Smooth muscle cell (in vitro differentiated cells): ENCODE measurements at regions not wholly inside any gene's neighbourhood (a gene's known extent, or its start where the extent isn't known, plus 50 kb on each side); places are given as distances from the start of the nearest gene placed in this dataset.

Experiments used
- DNase-seq: peaks from one replicate; lab custom pipeline; 2025; ENCODE audit not compliant: unreplicated experiment; lab: John Stamatoyannopoulos, UW
- H2AFZ ChIP-seq: fragments of 200-600 bp; sonication (generic); 2 replicates; pipeline ENCODE4 v1.6.0; 2016; ENCODE audit warnings: antibody characterized with exemption, low read depth, mild to moderate bottlenecking
- H3F3A ChIP-seq: fragments of 200-600 bp; sonication (generic); 2 replicates; pipeline ENCODE4 v1.6.0; 2017; ENCODE audit warnings: antibody characterized with exemption, low read depth
- H3K27ac ChIP-seq: fragments of 200-600 bp; sonication (generic); 2 replicates; pipeline ENCODE4 v1.5.1; 2016; ENCODE audit warnings: low read depth, mild to moderate bottlenecking
- H3K27me3 ChIP-seq: fragments of 200-600 bp; sonication (generic); 2 replicates; pipeline ENCODE4 v1.6.1; 2016; ENCODE audit warnings: low read depth, mild to moderate bottlenecking
- H3K36me3 ChIP-seq: fragments of 200-600 bp; sonication (generic); 2 replicates; pipeline ENCODE4 v1.5.1; 2016; ENCODE audit warnings: low read depth
- H3K4me1 ChIP-seq: fragments of 200-600 bp; sonication (generic); 2 replicates; pipeline ENCODE4 v1.5.1; 2016; ENCODE audit warnings: low read depth
- H3K4me2 ChIP-seq: fragments of 200-600 bp; sonication (generic); 2 replicates; pipeline ENCODE4 v1.6.0; 2016; ENCODE audit warnings: mild to moderate bottlenecking
- H3K4me3 ChIP-seq: fragments of 200-600 bp; sonication (generic); 2 replicates; pipeline ENCODE4 v1.5.1; 2016; ENCODE audit warnings: mild to moderate bottlenecking
- H3K79me2 ChIP-seq: fragments of 200-600 bp; sonication (generic); 2 replicates; pipeline ENCODE4 v1.6.0; 2016; ENCODE audit warnings: low read depth, mild to moderate bottlenecking
- H3K9ac ChIP-seq: fragments of 200-600 bp; sonication (generic); 2 replicates; pipeline ENCODE4 v1.6.0; 2016; ENCODE audit warnings: low read depth
- H3K9me3 ChIP-seq: fragments of 200-600 bp; sonication (generic); replicated peaks from 2 replicates; pipeline ENCODE4 v1.5.1; 2016; ENCODE audit warnings: low read depth
- H4K20me1 ChIP-seq: fragments of 200-600 bp; sonication (generic); 2 replicates; pipeline ENCODE4 v1.6.0; 2016; ENCODE audit warnings: low read depth
- WGBS: methylation state at CpG from one replicate; pipeline ENCODE4 v1.1.7; 2016; ENCODE audit warnings: low lambda C conversion rate; 5-methylcytosine and 5-hydroxymethylcytosine counted together
- TF ChIP-seq, protein P1 (sequence below): fragments of 200-600 bp; sonication (generic); IDR thresholded peaks from 2 replicates; pipeline ENCODE4 v1.5.1; 2017; ENCODE audit warnings: borderline replicate concordance, mild to moderate bottlenecking, antibody characterized with exemption; ENCODE audit not compliant: insufficient read depth, poor library complexity, severe bottlenecking

- H3K4me2 ChIP-seq: no peak overlapping the region
- no peaks in the 10 kb centered on the region for H4K20me1 ChIP-seq
- peaks cover 4% of the 10 kb centered on the region for H3K27me3 ChIP-seq
- H3K9ac ChIP-seq: no peak overlapping the region
- H3F3A ChIP-seq: no peaks in the 10 kb centered on the region
- H3K4me3 ChIP-seq: no peak overlapping the region
- no peak for DNase-seq
- H3K9me3 ChIP-seq: no peaks in the 10 kb centered on the region
- no peaks in the 10 kb centered on the region for H3K79me2 ChIP-seq
- no peaks in the 10 kb centered on the region for H3K4me1 ChIP-seq
- no peak overlapping the region for H2AFZ ChIP-seq
- no peaks in the 10 kb centered on the region for H3K36me3 ChIP-seq
- TF ChIP-seq, protein P1, sequence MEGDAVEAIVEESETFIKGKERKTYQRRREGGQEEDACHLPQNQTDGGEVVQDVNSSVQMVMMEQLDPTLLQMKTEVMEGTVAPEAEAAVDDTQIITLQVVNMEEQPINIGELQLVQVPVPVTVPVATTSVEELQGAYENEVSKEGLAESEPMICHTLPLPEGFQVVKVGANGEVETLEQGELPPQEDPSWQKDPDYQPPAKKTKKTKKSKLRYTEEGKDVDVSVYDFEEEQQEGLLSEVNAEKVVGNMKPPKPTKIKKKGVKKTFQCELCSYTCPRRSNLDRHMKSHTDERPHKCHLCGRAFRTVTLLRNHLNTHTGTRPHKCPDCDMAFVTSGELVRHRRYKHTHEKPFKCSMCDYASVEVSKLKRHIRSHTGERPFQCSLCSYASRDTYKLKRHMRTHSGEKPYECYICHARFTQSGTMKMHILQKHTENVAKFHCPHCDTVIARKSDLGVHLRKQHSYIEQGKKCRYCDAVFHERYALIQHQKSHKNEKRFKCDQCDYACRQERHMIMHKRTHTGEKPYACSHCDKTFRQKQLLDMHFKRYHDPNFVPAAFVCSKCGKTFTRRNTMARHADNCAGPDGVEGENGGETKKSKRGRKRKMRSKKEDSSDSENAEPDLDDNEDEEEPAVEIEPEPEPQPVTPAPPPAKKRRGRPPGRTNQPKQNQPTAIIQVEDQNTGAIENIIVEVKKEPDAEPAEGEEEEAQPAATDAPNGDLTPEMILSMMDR: no peak
- no peak overlapping the region for H3K27ac ChIP-seq
Measured at GRCh38 chr3:15889936-15890335, 92.2 kb upstream of the ANKRD28 start.

DNA sequence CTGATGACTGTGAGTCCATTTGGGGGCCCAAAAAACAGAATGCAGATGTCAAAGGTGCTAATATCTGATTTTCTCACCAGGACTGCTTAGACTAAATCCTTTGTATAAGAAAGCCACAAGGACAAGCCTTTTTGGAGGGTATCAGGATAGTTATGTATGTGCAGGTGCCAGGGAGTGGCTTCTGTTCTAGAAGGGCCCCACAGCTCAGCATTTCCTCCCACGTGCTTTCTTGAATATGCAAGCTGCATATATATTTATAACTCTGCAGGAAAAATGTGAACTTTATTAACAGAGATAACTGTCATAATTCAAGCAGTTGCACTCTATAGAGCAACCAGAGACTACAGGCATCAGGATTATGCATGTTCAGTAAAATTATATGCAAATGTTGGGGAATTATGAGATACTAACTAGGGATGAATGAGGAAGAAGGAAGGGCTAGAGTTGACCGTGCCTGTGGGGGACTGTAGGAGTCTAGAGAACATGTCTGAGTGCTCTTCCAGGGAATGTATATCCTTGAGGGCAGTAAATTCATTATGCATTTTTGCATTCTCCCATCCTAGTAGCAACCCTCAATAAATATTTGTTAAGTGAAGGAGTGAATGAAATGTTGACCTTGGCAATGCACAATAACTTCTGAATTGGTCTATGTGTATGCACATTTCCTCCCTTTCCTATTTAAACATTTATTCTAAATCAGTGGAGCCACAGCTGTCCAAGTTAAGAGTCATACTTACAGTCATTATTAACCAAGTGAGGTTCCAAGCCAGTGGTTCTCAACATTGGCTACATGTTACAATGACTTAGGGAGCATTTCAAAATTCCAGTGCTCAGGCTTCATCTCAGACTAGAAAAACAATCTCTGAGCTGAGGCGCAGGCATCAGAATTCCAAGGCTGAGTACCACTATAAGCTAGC lies 94.8 kb upstream of the ANKRD28 start:
- Histone ChIP-seq H3K9me3 (no peaks in the 10 kb centered on the region), H3K9ac (no peak overlapping the region), H2AFZ (no peak overlapping the region), H4K20me1 (no peaks in the 10 kb centered on the region), H3K4me1 (no peaks in the 10 kb centered on the region), H3K4me2 (no peak overlapping the region), H3F3A (no peaks in the 10 kb centered on the region), H3K36me3 (no peaks in the 10 kb centered on the region), H3K4me3 (no peak overlapping the region), H3K27ac (no peak overlapping the region), H3K79me2 (no peaks in the 10 kb centered on the region), H3K27me3 (peaks cover 4% of the 10 kb centered on the region)
- no peak for DNase-seq
- WGBS: 74% methylated on average over 3 of the region's 3 CpGs
- TF ChIP-seq, protein P1: no peak

DNA sequence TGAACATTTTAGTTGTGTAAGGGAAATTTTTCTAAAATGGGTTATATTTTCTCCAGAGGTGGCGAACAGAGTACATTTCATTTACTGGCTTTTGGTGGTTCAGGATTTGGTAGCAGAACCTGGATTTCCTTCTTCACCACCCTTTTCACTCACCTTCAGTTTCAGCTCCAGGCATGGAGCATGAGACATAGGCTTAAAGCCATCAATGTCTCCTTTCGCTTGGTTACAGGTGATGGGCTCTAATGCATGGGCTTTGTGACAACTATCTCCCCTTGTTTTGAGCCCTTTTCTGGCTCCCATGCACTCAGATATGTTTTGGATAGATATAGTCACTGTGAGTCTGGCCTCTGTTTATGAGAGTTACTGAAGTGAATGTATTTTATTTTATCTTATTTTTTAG lies 96.6 kb upstream of the ANKRD28 start:
- Histone ChIP-seq H3K27me3 (no peaks in the 10 kb centered on the region), H3K4me1 (no peaks in the 10 kb centered on the region), H3K79me2 (no peaks in the 10 kb centered on the region), H3K27ac (no peak overlapping the region), H4K20me1 (no peaks in the 10 kb centered on the region), H3K9me3 (no peaks in the 10 kb centered on the region), H2AFZ (no peak overlapping the region), H3K36me3 (no peaks in the 10 kb centered on the region), H3F3A (no peaks in the 10 kb centered on the region), H3K4me3 (no peak overlapping the region), H3K4me2 (no peak overlapping the region), H3K9ac (no peak overlapping the region)
- no peak for DNase-seq
- TF ChIP-seq, protein P1: no peak
- WGBS: 91% methylated on average over 2 of the region's 2 CpGs

DNA sequence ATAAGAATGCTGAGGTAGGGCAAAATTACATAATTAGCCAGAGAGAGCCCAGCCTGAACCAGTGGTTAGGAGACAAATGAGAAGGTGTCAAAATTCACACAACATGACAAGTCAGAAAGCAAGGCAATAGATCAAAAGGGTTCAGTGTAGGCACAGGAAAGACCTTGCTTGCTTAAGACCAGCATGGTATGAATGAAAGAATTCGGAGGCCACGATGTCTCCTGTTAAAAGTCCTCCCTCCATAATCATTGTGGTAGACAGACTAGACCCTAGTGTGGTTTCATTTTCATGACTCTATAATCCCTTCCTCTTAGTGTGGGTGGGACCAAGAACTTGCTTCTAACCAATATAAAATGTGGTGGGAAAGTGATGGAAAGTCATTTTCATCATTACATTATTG lies 98.7 kb upstream of the ANKRD28 start:
- TF ChIP-seq, protein P1: no peak
- no peak for DNase-seq
- 71% methylated on average over 2 of the region's 2 CpGs for WGBS
- Histone ChIP-seq H3F3A (no peaks in the 10 kb centered on the region), H2AFZ (no peak overlapping the region), H3K4me2 (no peak overlapping the region), H4K20me1 (no peaks in the 10 kb centered on the region), H3K9me3 (no peaks in the 10 kb centered on the region), H3K27me3 (no peaks in the 10 kb centered on the region), H3K4me3 (no peak overlapping the region), H3K79me2 (no peaks in the 10 kb centered on the region), H3K27ac (no peak overlapping the region), H3K36me3 (no peaks in the 10 kb centered on the region), H3K4me1 (no peaks in the 10 kb centered on the region), H3K9ac (no peak overlapping the region)
